Breast epithelium (tissue), 3 donors: ENCODE measurements at regions not wholly inside any gene's neighbourhood (a gene's known extent, or its start where the extent isn't known, plus 50 kb on each side); places are given as distances from the start of the nearest gene placed in this dataset.

ENCODE experiments used
- POLR2A ChIP-seq: fragments of 450-650 bp; IDR thresholded peaks from one replicate; pipeline ENCODE4 v1.6.1; 2016; ENCODE audit warnings: antibody characterized with exemption, mild to moderate bottlenecking, moderate library complexity
- POLR2AphosphoS5 ChIP-seq, 3 donors: sonication (generic); formaldehyde crosslinking; IDR thresholded peaks; one replicate each; pipeline ENCODE4 v1.6.1; 2017; ENCODE audit warnings: antibody characterized with exemption in 3 of 3

GRCh38 chr1:57770772-57771171 is 346.9 kb upstream of the DAB1 start:
- no peak for TF ChIP-seq POLR2AphosphoS5 (IDR thresholded peaks at IDR 0.05)
- no peak for TF ChIP-seq POLR2A
